Right lobe of liver (tissue), 6 donors: ENCODE measurements at regions not wholly inside any gene's neighbourhood (a gene's known extent, or its start where the extent isn't known, plus 50 kb on each side); places are given as distances from the start of the nearest gene placed in this dataset.

Experiments used
- ATAC-seq, 4 donors: fragments of 200-7000 bp; cut with Tn5 transposase; one replicate each; pipeline ENCODE4 v1.9.1; 2020; ENCODE audit warnings: mild to moderate bottlenecking in 4 of 4, moderate library complexity in 4 of 4
- DNase-seq, 3 donors: peaks; one replicate each; pipeline ENCODE4 v3.0.0-alpha.2; 2020
- H3K27ac ChIP-seq, 3 donors: fragments of 200-600 bp; one replicate each; pipeline ENCODE4 v1.8.0; 2022
- H3K27me3 ChIP-seq, 2 donors: fragments of 200-600 bp; one replicate each; pipeline ENCODE4 v1.8.0; 2022
- H3K36me3 ChIP-seq, 4 donors: fragments of 200-600 bp; sonication (generic) in 1 of 4; one replicate each; pipeline versions ENCODE4 v1.5.1 to v1.8.0; 2017 to 2022; ENCODE audit warnings: control low read depth in 1 of 4
- H3K4me1 ChIP-seq, 4 donors: fragments of 200-600 bp; sonication (generic) in 1 of 4; one replicate each; pipeline versions ENCODE4 v1.5.1 to v1.8.0; 2017 to 2022; ENCODE audit warnings: control low read depth in 1 of 4
- H3K4me3 ChIP-seq, 3 donors: fragments of 200-600 bp; one replicate each; pipeline ENCODE4 v1.8.0; 2022
- H3K9me3 ChIP-seq, 4 donors: fragments of 200-600 bp; sonication (generic) in 1 of 4; one replicate each; pipeline versions ENCODE4 v1.5.1 to v1.8.0; 2017 to 2022; ENCODE audit warnings: control low read depth in 1 of 4
- POLR2A ChIP-seq: fragments of 450-650 bp; IDR thresholded peaks from one replicate; pipeline ENCODE4 v1.6.1; 2017; ENCODE audit warnings: antibody characterized with exemption, mild to moderate bottlenecking
- WGBS: methylation state at CpG from one replicate; pipeline ENCODE4 v1.1.6; 2018; ENCODE audit warnings: low coverage, low lambda C conversion rate; ENCODE audit not compliant: insufficient coverage; ENCODE audit errors: missing lambda C conversion rate; 5-methylcytosine and 5-hydroxymethylcytosine counted together
- intact Hi-C, 2 donors: fragments of 100-400 bp; cut with DNase I; formaldehyde crosslinking; loops; one replicate each; pipeline versions ENCODE4 v1.11.2 to v1.14.1; 2022
- TF ChIP-seq, protein P1 (sequence below), 4 donors: fragments of 200-600 bp in 3 of 4; fragments of 450-650 bp in 1 of 4; IDR thresholded peaks; one replicate each; pipeline versions ENCODE4 v1.5.1 to v1.8.0; 2016 to 2022; ENCODE audit warnings: antibody characterized with exemption in 4 of 4, mild to moderate bottlenecking in 2 of 4
- donor health status: DM: no; HTN: yes; CAD: no.
- donor health status: DM: no; HTN: no; CAD: no.
- donor health status: DM: no; HTN: no; CAD: no.
- donor health status: DM: no; HTN: yes; CAD: no.
- donor health status: DM: no; HTN: yes; CAD: no.

GRCh38 chr6:154901876-154902552, 93.1 kb upstream of the TIAM2 start:
- Histone ChIP-seq H3K9me3 (no peaks in the 10 kb centered on the region), H3K36me3 (no peaks in the 10 kb centered on the region), H3K27ac (no peak overlapping the region), H3K4me3 (no peak overlapping the region), H3K27me3 (no peaks in the 10 kb centered on the region), H3K4me1 (peaks cover 0 to 5% (median 0%) of the 10 kb centered on the region in 4 donors)
- no peak for DNase-seq
- intact Hi-C loops: no loop called here
- ATAC-seq: no peak
- WGBS: 76% methylated on average over 7 of the region's 9 CpGs
- TF ChIP-seq, protein P1, sequence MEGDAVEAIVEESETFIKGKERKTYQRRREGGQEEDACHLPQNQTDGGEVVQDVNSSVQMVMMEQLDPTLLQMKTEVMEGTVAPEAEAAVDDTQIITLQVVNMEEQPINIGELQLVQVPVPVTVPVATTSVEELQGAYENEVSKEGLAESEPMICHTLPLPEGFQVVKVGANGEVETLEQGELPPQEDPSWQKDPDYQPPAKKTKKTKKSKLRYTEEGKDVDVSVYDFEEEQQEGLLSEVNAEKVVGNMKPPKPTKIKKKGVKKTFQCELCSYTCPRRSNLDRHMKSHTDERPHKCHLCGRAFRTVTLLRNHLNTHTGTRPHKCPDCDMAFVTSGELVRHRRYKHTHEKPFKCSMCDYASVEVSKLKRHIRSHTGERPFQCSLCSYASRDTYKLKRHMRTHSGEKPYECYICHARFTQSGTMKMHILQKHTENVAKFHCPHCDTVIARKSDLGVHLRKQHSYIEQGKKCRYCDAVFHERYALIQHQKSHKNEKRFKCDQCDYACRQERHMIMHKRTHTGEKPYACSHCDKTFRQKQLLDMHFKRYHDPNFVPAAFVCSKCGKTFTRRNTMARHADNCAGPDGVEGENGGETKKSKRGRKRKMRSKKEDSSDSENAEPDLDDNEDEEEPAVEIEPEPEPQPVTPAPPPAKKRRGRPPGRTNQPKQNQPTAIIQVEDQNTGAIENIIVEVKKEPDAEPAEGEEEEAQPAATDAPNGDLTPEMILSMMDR (IDR thresholded peaks at IDR 0.05): no peak
- no peak for TF ChIP-seq POLR2A

- Histone ChIP-seq H3K27ac (no peak overlapping the region), H3K9me3 (no peaks in the 10 kb centered on the region), H3K4me3 (no peak overlapping the region), H3K36me3 (no peaks in the 10 kb centered on the region), H3K27me3 (no peaks in the 10 kb centered on the region), H3K4me1 (no peaks in the 10 kb centered on the region)
- intact Hi-C loops: no loop called here
- no peak for DNase-seq
- ATAC-seq: no peak
- 60% methylated on average over 3 of the region's 3 CpGs for WGBS
- TF ChIP-seq, protein P1 (IDR thresholded peaks at IDR 0.05): no peak
- no peak for TF ChIP-seq POLR2A
These were observed 87.8 kb upstream of the TIAM2 start for GRCh38 chr6:154907291-154907690.

DNA sequence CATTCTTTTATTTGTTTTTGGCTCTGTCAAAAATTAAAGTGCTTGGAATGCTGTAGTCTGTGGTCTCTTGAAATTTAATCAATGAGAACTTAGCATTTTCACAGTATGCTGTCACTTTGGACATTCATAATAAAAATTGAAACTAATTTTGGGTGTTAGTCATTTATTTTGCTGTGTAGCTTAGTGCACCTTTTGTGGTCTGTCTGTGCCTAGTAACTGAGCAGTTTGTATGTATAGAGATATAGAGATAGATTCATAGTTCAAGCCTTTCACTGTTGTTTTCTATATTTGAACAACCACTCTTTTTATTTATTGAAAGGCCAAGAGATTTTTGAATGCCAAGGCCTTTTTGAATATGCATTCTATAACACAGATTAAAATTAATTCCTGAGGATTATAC, 86.4 kb upstream of the TIAM2 start:
- no peak overlapping the region for H3K27ac ChIP-seq
- ATAC-seq (no peak), DNase-seq (no peak)
- no peak overlapping the region for H3K4me3 ChIP-seq
- intact Hi-C loops: no loop called here
- H3K9me3 ChIP-seq: no peaks in the 10 kb centered on the region
- no peaks in the 10 kb centered on the region for H3K36me3 ChIP-seq
- H3K27me3 ChIP-seq: no peaks in the 10 kb centered on the region
- no peaks in the 10 kb centered on the region for H3K4me1 ChIP-seq
- no peak for TF ChIP-seq POLR2A
- TF ChIP-seq, protein P1 (IDR thresholded peaks at IDR 0.05): no peak

GRCh38 chr6:154909311-154909710, 85.8 kb upstream of the TIAM2 start:
- H3K4me1 ChIP-seq: no peaks in the 10 kb centered on the region
- no peaks in the 10 kb centered on the region for H3K9me3 ChIP-seq
- H3K36me3 ChIP-seq: no peaks in the 10 kb centered on the region
- no peak for DNase-seq
- no peak overlapping the region for H3K27ac ChIP-seq
- intact Hi-C loops: no loop called here
- 100% methylated on average over 1 of the region's 1 CpG for WGBS
- no peaks in the 10 kb centered on the region for H3K27me3 ChIP-seq
- ATAC-seq: no peak
- no peak overlapping the region for H3K4me3 ChIP-seq
- no peak for TF ChIP-seq POLR2A
- TF ChIP-seq, protein P1 (IDR thresholded peaks at IDR 0.05): no peak

DNA sequence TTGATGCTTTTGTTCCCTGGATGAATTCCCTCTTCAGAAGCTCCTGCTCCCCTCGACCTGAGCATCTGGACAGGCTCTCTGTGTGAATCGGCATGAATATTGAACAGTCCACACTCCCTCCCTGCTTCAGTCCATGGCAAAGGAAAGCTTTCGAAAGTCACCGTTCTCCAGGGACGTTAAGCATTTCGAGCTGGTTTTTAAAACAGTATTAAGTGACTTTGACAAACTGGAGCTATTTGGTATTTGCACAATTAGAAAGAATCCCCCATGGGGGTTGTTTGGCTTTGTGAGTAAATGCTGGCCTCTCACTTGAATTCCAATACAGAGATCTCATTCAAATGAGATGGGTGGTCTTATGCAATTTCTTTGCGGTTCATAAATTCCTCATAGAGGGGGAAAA, 85.3 kb upstream of the TIAM2 start:
- H3K27me3 ChIP-seq: no peaks in the 10 kb centered on the region
- intact Hi-C loops: no loop called here
- 74% methylated on average over 6 of the region's 7 CpGs for WGBS
- no peak overlapping the region for H3K27ac ChIP-seq
- no peak for TF ChIP-seq POLR2A
- TF ChIP-seq, protein P1 (IDR thresholded peaks at IDR 0.05): no peak
- ATAC-seq (no peak), DNase-seq (no peak)
- H3K9me3 ChIP-seq: no peaks in the 10 kb centered on the region
- H3K4me1 ChIP-seq: no peaks in the 10 kb centered on the region
- H3K36me3 ChIP-seq: no peaks in the 10 kb centered on the region
- no peak overlapping the region for H3K4me3 ChIP-seq
